PC-3 (cell line): ENCODE measurements at regions not wholly inside any gene's neighbourhood (a gene's known extent, or its start where the extent isn't known, plus 50 kb on each side); places are given as distances from the start of the nearest gene placed in this dataset.

Experiments
- ATAC-seq: fragments of 200-7000 bp; cut with Tn5 transposase; 2 replicates; pipeline ENCODE4 v1.9.1; 2020; ENCODE audit warnings: mild to moderate bottlenecking, moderate library complexity
- BruUV-seq: library from RNA; stranded (reverse); fragments of 400-500 nt; replicated peaks from 2 replicates; lab custom pipeline; 2021; lab: Mats Ljungman, UMichigan
- CTCF ChIA-PET: fragments of 300-600 bp; sonication (Branson Sonifier 250); formaldehyde crosslinking; loops from one replicate; lab custom pipeline; 2022; ENCODE audit warnings: antibody characterized with exemption; lab: Charles Lee
- POLR2A ChIA-PET: fragments of 300-600 bp; sonication (Branson Sonifier 250); formaldehyde crosslinking; loops from one replicate; lab custom pipeline; 2022; ENCODE audit warnings: antibody characterized with exemption; ENCODE audit not compliant: unreplicated experiment; lab: Charles Lee
- DNase-seq: peaks from one replicate; pipeline ENCODE4 v3.0.0-alpha.2; 2015
- H2AFZ ChIP-seq: fragments of 300-600 bp; sonication (generic); 2 replicates; pipeline ENCODE4 v1.6.0; 2016; ENCODE audit warnings: antibody characterized with exemption, low read length
- H3F3A ChIP-seq: fragments of 300-600 bp; sonication (generic); one replicate; pipeline ENCODE4 v1.6.0; 2017; ENCODE audit warnings: antibody characterized with exemption, low read length, control low read depth, mild to moderate bottlenecking; ENCODE audit not compliant: unreplicated experiment
- H3K27ac ChIP-seq: fragments of 300-600 bp; sonication (generic); 2 replicates; pipeline ENCODE4 v1.5.1; 2016; ENCODE audit warnings: mild to moderate bottlenecking, low read length
- H3K27me3 ChIP-seq: fragments of 300-600 bp; sonication (generic); 2 replicates; pipeline ENCODE4 v1.6.1; 2016; ENCODE audit warnings: low read length, mixed read lengths
- H3K36me3 ChIP-seq: fragments of 300-600 bp; sonication (generic); 2 replicates; pipeline ENCODE4 v1.6.1; 2016; ENCODE audit warnings: low read depth, mixed run types, low read length, mixed read lengths
- H3K4me1 ChIP-seq: fragments of 300-600 bp; sonication (generic); 2 replicates; pipeline ENCODE4 v1.5.1; 2016; ENCODE audit warnings: low read length; ENCODE audit not compliant: insufficient read depth
- H3K4me2 ChIP-seq: fragments of 300-600 bp; sonication (generic); 2 replicates; pipeline ENCODE4 v1.6.0; 2016; ENCODE audit warnings: low read length
- H3K4me3 ChIP-seq: fragments of 300-600 bp; sonication (generic); 2 replicates; pipeline ENCODE4 v1.5.1; 2016; ENCODE audit warnings: mild to moderate bottlenecking, low read length, mixed read lengths
- H3K79me2 ChIP-seq: fragments of 300-600 bp; sonication (generic); 2 replicates; pipeline ENCODE4 v1.6.1; 2017; ENCODE audit warnings: low read length, mixed read lengths
- H3K9ac ChIP-seq: fragments of 300-600 bp; sonication (generic); 2 replicates; pipeline ENCODE4 v1.6.0; 2016; ENCODE audit warnings: mild to moderate bottlenecking, low read length
- H3K9me2 ChIP-seq: fragments of 300-600 bp; sonication (generic); replicated peaks from 2 replicates; pipeline ENCODE4 v1.6.1; 2016; ENCODE audit warnings: mixed run types, low read length, mixed read lengths
- H3K9me3 ChIP-seq: fragments of 300-600 bp; sonication (generic); 2 replicates; pipeline ENCODE4 v1.6.1; 2016; ENCODE audit warnings: low read length, mixed read lengths
- H4K20me1 ChIP-seq: fragments of 300-600 bp; sonication (generic); 2 replicates; pipeline ENCODE4 v1.6.1; 2016; ENCODE audit warnings: low read length, mixed read lengths
- CTCF ChIP-seq: fragments of 300-600 bp; sonication (generic); conservative IDR thresholded peaks from 2 replicates; pipeline ENCODE4 v1.5.1; 2017; ENCODE audit warnings: antibody characterized with exemption, low read depth, mild to moderate bottlenecking, low read length
- EZH2 ChIP-seq: fragments of 300-600 bp; sonication (generic); IDR thresholded peaks from one replicate; pipeline ENCODE4 v1.6.1; 2017; ENCODE audit warnings: antibody characterized with exemption, mild to moderate bottlenecking, low read length; ENCODE audit not compliant: unreplicated experiment
- EZH2phosphoT487 ChIP-seq: fragments of 300-600 bp; sonication (generic); IDR thresholded peaks from 2 replicates; pipeline ENCODE4 v1.6.1; 2018; ENCODE audit warnings: mild to moderate bottlenecking, antibody characterized with exemption, low read length, borderline replicate concordance
- intact Hi-C: fragments of 100-400 bp; cut with micrococcal nuclease; formaldehyde crosslinking; loops from 2 replicates; pipeline ENCODE4 v1.9.0; 2023

GRCh38 chr15:97890307-97890706 is 70.2 kb upstream of the ARRDC4 start:
- Histone ChIP-seq H3K4me1 (no peaks in the 10 kb centered on the region), H3K27me3 (peaks cover 47% of the 10 kb centered on the region), H3K9me2 (no peaks in the 10 kb centered on the region), H3K79me2 (no peaks in the 10 kb centered on the region), H3K9ac (no peak overlapping the region), H2AFZ (no peak overlapping the region), H3K4me2 (no peak overlapping the region), H3F3A (no peaks in the 10 kb centered on the region), H4K20me1 (no peaks in the 10 kb centered on the region), H3K36me3 (no peaks in the 10 kb centered on the region), H3K27ac (no peak overlapping the region), H3K9me3 (no peaks in the 10 kb centered on the region), H3K4me3 (no peak overlapping the region)
- no TSS peak for BruUV-seq
- no peak for TF ChIP-seq CTCF
- no peak for TF ChIP-seq EZH2phosphoT487
- TF ChIP-seq EZH2, result no peak
- no peak for DNase-seq
- POLR2A ChIA-PET, result no interaction called here
- CTCF ChIA-PET, result no interaction called here
- ATAC-seq, result no peak
- intact Hi-C loops, result no loop called here

- ATAC-seq (no peak), DNase-seq (no peak)
- no peaks in the 10 kb centered on the region for H3F3A ChIP-seq
- H3K36me3 ChIP-seq, result no peaks in the 10 kb centered on the region
- no peaks in the 10 kb centered on the region for H3K4me1 ChIP-seq
- no peak overlapping the region for H3K4me3 ChIP-seq
- no TSS peak for BruUV-seq
- no peaks in the 10 kb centered on the region for H3K9me3 ChIP-seq
- POLR2A ChIA-PET, result no interaction called here
- no peak overlapping the region for H3K27ac ChIP-seq
- no peaks in the 10 kb centered on the region for H4K20me1 ChIP-seq
- H3K9ac ChIP-seq, result no peak overlapping the region
- CTCF ChIA-PET, result no interaction called here
- H3K4me2 ChIP-seq, result no peak overlapping the region
- no peak overlapping the region for H2AFZ ChIP-seq
- intact Hi-C loops, result no loop called here
- no peak for TF ChIP-seq CTCF
- no peak for TF ChIP-seq EZH2phosphoT487
- TF ChIP-seq EZH2, result no peak
- H3K27me3 ChIP-seq, result peaks cover 48% of the 10 kb centered on the region
- no peaks in the 10 kb centered on the region for H3K9me2 ChIP-seq
- H3K79me2 ChIP-seq, result no peaks in the 10 kb centered on the region
These were observed 68.2 kb upstream of the ARRDC4 start for GRCh38 chr15:97892167-97892938.

- ChIA-PET CTCF (no interaction called here), POLR2A (no interaction called here)
- no peak overlapping the region for H2AFZ ChIP-seq
- no peaks in the 10 kb centered on the region for H3K9me3 ChIP-seq
- intact Hi-C loops, result no loop called here
- no TSS peak for BruUV-seq
- H3K9ac ChIP-seq, result no peak overlapping the region
- no peaks in the 10 kb centered on the region for H3K79me2 ChIP-seq
- H3K4me1 ChIP-seq, result no peaks in the 10 kb centered on the region
- H3F3A ChIP-seq, result no peaks in the 10 kb centered on the region
- H3K9me2 ChIP-seq, result no peaks in the 10 kb centered on the region
- no peak overlapping the region for H3K27ac ChIP-seq
- H4K20me1 ChIP-seq, result no peaks in the 10 kb centered on the region
- TF ChIP-seq EZH2, result no peak
- no peak for TF ChIP-seq CTCF
- TF ChIP-seq EZH2phosphoT487, result no peak
- DNase-seq (peak; percentile 6), ATAC-seq (no peak)
- no peak overlapping the region for H3K4me2 ChIP-seq
- no peaks in the 10 kb centered on the region for H3K36me3 ChIP-seq
- H3K4me3 ChIP-seq, result no peak overlapping the region
- peaks cover 46% of the 10 kb centered on the region for H3K27me3 ChIP-seq
These were observed 66.5 kb upstream of the ARRDC4 start for GRCh38 chr15:97893967-97894366.
